Stimulated activated CD4-positive, alpha-beta T cell treated with anti-CD3 and anti-CD28 coated beads, Interleukin-4, amount 100 ng/mL, for 4 hours (primary cell): ENCODE measurements at regions not wholly inside any gene's neighbourhood (a gene's known extent, or its start where the extent isn't known, plus 50 kb on each side); places are given as distances from the start of the nearest gene placed in this dataset.
"Not testable (repeated sequence)": the region's sequence is repeated elsewhere in the genome, so short reads cannot be mapped to it uniquely, and the experiment has no call there.

Source experiments
- DNase-seq, 2 experiments: peaks; one replicate each; pipeline ENCODE4 v3.0.0-alpha.2; 2020

- DNase-seq = no peak
Measured at GRCh38 chr7:89621925-89622641, 532.2 kb upstream of the STEAP1 start.

GRCh38 chr7:89623018-89623672, 531.1 kb upstream of the STEAP1 start:
- no peak for DNase-seq

DNA sequence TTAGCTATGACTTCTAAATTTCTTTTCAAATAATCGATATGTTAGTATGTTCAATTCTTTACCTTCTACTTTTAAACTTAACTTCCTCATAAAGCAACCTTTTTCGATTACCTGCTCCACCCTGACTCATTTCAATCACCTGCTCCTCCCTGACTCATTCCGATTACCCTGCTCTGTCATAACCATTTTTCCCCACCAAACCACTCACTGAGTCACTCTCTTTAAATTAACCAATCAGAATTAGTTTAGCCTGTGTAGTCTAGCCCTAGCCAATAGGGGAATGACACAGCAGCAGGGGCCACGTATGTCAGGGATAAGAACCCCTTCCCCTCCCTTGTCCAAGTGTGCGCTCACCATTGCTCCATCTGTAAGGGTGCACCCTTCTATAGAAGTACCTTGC, 530.1 kb upstream of the STEAP1 start:
- not testable (repeated sequence) for DNase-seq

GRCh38 chr7:89648509-89648908, 505.8 kb upstream of the STEAP1 start:
- no peak for DNase-seq

DNA sequence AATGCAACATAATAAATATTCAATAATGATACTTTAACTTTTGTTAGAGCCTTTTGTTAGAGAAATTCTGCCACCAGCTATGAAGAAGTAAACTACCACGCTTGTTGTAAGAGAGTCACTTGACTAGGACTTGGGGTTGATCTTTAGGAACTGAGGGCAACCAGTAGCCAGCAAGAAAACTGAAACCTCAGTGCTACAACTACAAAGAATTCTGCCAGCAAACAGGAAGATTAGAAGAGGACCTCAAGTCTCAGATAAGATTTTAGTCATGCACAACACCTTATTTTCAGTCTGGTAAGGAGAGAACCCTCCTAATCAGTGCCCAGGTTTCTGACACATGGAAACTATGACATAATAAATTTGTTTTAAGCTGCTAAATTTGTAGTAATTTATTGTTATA, 498.3 kb upstream of the STEAP1 start:
- no peak for DNase-seq

DNA sequence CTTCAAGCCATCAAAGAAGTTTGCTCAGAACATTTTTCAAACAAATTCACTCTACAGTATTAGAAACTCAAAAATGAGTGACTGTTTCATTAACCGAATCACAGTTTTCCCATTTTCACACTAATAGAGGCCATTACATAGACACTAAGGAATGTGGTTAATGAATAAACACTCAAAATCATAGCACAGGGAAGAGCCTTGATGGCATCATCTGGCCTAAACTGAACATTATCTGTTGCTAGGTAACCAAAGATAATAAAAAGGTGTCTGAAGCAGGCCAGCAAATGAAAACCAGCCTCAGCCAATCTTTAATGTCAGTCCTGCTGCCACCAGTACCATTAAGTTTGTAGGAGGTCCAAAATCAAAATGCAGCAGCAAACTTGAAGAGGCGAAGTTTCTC, 492.4 kb upstream of the STEAP1 start:
- no peak for DNase-seq

DNA sequence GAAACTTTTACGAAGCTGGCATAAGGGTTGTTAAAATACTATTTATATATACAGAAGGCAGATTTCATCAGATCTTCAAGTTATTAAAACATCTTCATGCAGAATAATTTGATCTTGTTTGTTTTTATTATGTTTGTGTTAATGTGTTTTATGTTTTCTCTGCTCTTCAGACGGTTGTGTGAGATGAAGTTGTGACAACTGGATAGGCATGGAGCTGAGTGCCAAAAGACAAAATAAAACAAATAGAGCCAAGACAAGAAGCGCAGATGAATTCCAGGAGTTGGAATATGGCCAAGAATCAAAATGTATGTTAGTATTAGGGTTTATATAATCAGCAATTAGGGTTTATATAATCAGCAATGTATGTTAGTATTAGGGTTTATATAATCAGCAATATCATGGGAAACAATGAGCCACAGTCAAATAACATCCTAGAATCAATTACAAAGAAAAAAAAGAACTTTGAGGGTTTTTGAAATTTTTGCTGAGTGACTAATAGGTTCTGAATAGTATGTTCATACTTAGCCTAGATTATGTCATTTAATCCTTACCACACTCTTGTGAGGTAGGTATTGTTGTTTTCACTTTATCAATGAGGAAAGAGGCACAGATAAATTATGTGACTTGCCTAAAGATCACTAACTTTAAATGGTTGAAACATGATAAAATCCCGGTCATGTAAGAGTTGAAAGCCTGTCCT, 488.0 kb upstream of the STEAP1 start:
- no peak for DNase-seq

- DNase-seq = no peak
Measured at GRCh38 chr7:89680161-89680560, 474.1 kb upstream of the STEAP1 start.

- no peak for DNase-seq
Measured at GRCh38 chr7:89681448-89681847, 472.8 kb upstream of the STEAP1 start.

GRCh38 chr7:89685287-89685686, 469.0 kb upstream of the STEAP1 start:
- DNase-seq = no peak

DNA sequence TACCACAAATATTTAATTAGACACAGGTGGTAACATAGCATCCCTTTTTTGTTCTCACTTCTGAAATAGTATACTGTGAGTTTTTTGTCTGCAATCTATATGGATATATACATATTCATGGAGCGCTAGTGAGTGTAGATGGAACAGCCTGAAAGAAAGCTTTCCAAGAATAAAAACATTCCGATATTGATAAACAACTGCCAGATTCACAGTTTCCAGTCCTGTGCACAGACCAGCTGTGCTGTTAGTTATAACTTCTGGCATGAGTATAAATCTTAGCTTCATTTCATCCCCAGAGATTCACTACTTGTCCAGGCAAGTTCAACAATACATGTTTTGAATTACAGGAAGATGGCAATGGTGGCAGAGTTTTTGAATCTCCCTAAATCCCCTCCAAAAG, 467.1 kb upstream of the STEAP1 start:
- DNase-seq = no peak

DNA sequence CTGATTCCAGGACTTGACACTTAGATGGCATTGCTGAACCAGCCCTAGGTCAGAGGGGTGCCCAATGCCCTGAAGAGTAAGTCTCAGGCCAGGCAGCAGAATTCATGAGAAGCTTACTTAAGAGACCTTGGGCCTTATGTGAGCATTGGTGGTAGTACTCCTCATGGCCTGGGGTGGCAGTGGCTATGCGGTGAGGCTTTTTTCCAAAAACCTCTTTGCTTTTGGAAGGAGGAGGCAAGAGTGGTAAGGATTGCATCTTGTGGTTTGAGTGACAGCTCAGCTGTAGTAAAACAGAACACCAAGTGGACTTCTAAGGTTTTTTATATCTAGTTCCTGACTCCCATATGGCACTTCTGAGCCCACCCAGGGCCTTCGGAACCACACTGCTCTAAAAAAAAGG, 459.0 kb upstream of the STEAP1 start:
- no peak for DNase-seq

DNA sequence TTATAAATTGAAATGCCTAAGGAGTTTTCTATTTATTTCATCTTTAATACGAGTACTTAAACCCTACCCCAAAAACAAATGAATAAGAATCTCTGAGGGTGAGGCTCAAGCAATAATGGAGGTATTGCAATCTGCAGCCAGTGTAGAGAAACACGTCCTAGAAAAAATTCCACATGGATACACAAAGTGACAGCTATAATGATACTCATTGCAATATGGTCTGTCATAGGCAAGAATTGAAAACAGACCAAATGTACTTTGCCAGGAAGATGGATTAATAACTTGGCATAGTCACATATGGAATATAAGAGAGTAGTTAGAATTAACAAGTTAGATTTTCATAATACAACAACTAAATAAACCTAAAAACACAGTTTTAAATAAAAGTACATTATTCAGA, 440.1 kb upstream of the STEAP1 start:
- DNase-seq = no peak

- not testable (repeated sequence) for DNase-seq
Measured at GRCh38 chr7:89718941-89719340, 435.3 kb upstream of the STEAP1 start.

DNA sequence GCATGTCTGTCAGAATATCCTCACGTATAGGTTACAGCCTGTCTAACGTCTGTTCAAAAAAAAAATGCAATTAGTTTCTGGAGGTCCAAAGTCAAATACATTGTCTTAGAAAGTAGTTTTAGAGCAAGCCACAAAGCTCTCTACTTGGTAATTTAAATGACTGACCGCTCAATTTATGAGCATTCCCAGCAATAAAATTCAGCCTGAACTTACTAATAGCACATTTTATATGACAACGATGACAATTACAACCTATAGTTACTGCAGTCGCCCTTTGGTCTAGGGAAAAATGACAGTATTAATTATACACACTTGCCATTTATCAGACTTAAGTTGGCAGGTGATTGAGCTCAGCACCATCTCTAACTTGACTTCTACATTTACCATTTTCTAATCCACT, 425.8 kb upstream of the STEAP1 start:
- no peak for DNase-seq

DNA sequence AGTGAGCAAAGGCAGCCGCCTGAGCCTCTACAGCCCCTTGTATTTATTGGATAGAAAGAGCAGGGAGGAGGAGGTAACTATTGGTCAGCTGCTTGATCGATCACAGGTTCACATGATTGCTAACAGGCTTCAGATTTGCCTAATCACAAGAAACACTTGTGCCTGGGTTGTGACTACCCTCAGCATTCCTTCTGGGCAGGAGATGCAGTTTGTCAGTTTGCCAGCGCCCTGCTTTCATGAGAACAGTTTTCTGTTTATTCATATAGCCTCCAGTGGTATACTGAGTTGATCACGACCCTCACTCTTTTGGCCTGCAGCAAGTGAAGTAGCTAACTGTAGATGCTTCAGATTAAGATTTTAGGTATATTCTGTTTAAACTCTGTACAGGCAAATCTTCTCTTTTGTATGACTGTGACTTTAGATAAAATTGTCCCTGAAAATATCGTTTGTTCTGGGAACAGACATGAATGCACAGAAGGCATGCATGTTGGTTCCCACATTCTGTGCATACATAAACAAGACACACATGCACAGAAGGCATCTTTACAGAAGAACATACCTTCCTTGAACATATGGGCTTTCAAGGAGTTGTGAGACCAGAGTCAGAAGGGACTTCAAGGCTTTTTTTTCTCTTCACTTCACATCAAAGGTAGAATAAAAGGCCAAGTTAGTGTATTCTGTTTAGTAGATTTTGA, 422.4 kb upstream of the STEAP1 start:
- no peak for DNase-seq

GRCh38 chr7:89738549-89738948, 415.7 kb upstream of the STEAP1 start:
- DNase-seq = no peak

GRCh38 chr7:89757910-89758309, 396.4 kb upstream of the STEAP1 start:
- no peak for DNase-seq

- DNase-seq = no peak
Measured at GRCh38 chr7:89760690-89761089, 393.6 kb upstream of the STEAP1 start.

- no peak for DNase-seq
Measured at GRCh38 chr7:89761173-89761572, 393.1 kb upstream of the STEAP1 start.

DNA sequence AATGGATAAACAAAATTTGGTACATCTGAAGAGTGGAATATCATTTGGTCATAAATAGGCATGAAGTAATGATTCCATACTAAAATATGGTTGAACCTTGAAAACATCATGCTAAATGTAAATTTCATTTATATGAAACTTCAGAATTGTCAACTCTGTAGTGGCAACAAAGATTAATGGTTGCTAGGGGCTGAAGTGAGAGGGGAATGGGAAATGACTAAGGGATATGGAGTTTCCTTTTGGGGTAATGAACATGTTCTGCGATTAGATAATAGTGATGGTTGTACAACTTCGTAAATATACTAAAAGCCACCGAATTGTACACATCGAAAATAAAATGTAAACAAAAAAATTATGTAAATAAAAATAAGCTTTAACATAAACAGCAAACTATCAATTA, 384.1 kb upstream of the STEAP1 start:
- DNase-seq = no peak

DNA sequence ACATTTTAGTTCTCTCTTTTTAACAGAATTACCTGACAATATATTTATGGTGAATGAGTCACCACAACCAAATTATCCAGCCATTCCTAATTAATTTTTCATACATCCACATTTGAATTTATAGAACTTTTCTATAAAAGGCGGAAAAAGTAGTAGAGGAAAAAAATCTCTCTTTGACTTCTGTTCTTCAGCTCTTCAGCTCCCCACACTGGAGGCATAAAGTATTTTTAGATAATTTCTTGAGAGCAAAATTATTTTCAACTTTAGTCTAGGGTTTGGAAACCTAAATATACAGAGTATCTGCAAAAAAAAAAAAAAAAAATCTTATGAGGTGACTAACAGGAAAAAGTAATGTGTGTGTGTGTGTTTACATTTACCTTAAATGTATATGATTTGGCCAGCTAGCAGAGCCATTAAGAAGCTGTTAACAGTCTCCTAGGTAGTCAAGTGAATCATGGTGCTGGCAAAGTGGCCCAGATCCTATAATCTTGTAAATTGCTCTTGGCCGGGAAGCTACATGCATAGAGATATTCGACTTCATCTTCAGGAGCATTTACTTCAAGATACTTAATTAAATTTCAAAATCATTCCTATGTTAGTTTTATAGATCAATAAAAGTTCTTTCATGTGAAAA, 383.1 kb upstream of the STEAP1 start:
- DNase-seq = no peak

DNA sequence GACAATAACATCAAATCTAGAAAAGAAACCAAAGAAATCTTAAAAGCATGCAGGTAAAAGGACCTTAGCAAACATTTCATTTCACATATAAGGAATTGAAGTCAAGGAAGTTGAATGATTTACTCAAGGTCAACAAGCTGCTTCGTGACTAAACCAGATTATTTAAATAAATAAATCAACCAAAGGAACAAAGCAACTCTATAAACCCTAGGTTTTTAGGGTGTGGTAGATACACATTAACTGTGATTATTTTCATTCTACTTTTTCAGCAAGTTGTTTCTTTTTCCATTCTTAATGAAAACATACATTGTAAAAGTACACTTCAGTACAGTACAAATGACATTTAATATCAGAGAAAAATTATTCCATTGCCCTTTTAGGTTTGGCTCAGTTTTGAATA, 382.0 kb upstream of the STEAP1 start:
- DNase-seq = no peak
